H9 (cell line): ENCODE measurements at regions not wholly inside any gene's neighbourhood (a gene's known extent, or its start where the extent isn't known, plus 50 kb on each side); places are given as distances from the start of the nearest gene placed in this dataset.
"Not testable (repeated sequence)": the region's sequence is repeated elsewhere in the genome, so short reads cannot be mapped to it uniquely, and the experiment has no call there.

ENCODE experiments used
- DNase-seq: peaks from one replicate; pipeline ENCODE4 v3.0.0-alpha.2; 2017
- H2AFZ ChIP-seq: one replicate; pipeline ENCODE4 v1.6.1; 2013; ENCODE audit warnings: mild to moderate bottlenecking, low read length, control low read depth, moderate library complexity
- H2AK5ac ChIP-seq: 2 replicates; pipeline ENCODE4 v1.6.1; 2013; ENCODE audit warnings: low read length, control low read depth, mixed read lengths; ENCODE audit not compliant: insufficient read length
- H2BK120ac ChIP-seq: one replicate; pipeline ENCODE4 v1.6.1; 2013; ENCODE audit warnings: low read depth, mild to moderate bottlenecking, low read length, control low read depth, inconsistent platforms; ENCODE audit not compliant: poor library complexity, severe bottlenecking
- H2BK12ac ChIP-seq: 2 replicates; pipeline ENCODE4 v1.6.1; 2013; ENCODE audit warnings: low read length, control low read depth, mixed read lengths, low read depth; ENCODE audit not compliant: insufficient read length
- H2BK15ac ChIP-seq: 2 replicates; pipeline ENCODE4 v1.6.1; 2013; ENCODE audit warnings: low read depth, low read length, control low read depth
- H2BK20ac ChIP-seq: one replicate; pipeline ENCODE4 v1.6.1; 2013; ENCODE audit warnings: low read depth, mild to moderate bottlenecking, low read length, control low read depth, inconsistent platforms; ENCODE audit not compliant: poor library complexity, severe bottlenecking
- H2BK5ac ChIP-seq: 2 replicates; pipeline ENCODE4 v1.6.1; 2013; ENCODE audit warnings: low read length, control low read depth, mixed read lengths; ENCODE audit not compliant: insufficient read length
- H3K14ac ChIP-seq: 2 replicates; pipeline ENCODE4 v1.6.1; 2013; ENCODE audit warnings: low read length, control low read depth; ENCODE audit not compliant: insufficient read depth
- H3K18ac ChIP-seq: 2 replicates; pipeline ENCODE4 v1.6.1; 2013; ENCODE audit warnings: low read depth, mild to moderate bottlenecking, mixed read lengths, low read length, control low read depth; ENCODE audit not compliant: insufficient read length
- H3K23ac ChIP-seq: 2 replicates; pipeline ENCODE4 v1.6.1; 2013; ENCODE audit warnings: low read length, control low read depth, mixed read lengths, low read depth; ENCODE audit not compliant: insufficient read length
- H3K23me2 ChIP-seq: 2 replicates; pipeline ENCODE4 v1.6.1; 2013; ENCODE audit warnings: low read depth, mild to moderate bottlenecking, mixed read lengths, low read length, control low read depth; ENCODE audit not compliant: insufficient read length, poor library complexity, severe bottlenecking
- H3K27ac ChIP-seq: 2 replicates; pipeline ENCODE4 v1.5.1; 2013; ENCODE audit warnings: low read length, control low read depth, mixed read lengths, low read depth; ENCODE audit not compliant: insufficient read length
- H3K27me3 ChIP-seq: 2 replicates; pipeline ENCODE4 v1.6.1; 2013; ENCODE audit warnings: low read length, control low read depth, inconsistent platforms; ENCODE audit not compliant: insufficient read depth
- H3K4ac ChIP-seq: 2 replicates; pipeline ENCODE4 v1.6.1; 2013; ENCODE audit warnings: low read depth, mild to moderate bottlenecking, control low read depth, inconsistent platforms, low read length, moderate library complexity
- H3K4me1 ChIP-seq: 2 replicates; pipeline ENCODE4 v1.6.1; 2013; ENCODE audit warnings: low read length, control low read depth, inconsistent platforms; ENCODE audit not compliant: insufficient read depth
- H3K4me2 ChIP-seq: 2 replicates; pipeline ENCODE4 v1.6.1; 2013; ENCODE audit warnings: low read length, control low read depth, mixed read lengths; ENCODE audit not compliant: insufficient read length, insufficient read depth
- H3K56ac ChIP-seq: 2 replicates; pipeline ENCODE4 v1.6.1; 2013; ENCODE audit warnings: low read depth, mild to moderate bottlenecking, mixed read lengths, low read length, control low read depth; ENCODE audit not compliant: insufficient read length
- H3K79me1 ChIP-seq: 2 replicates; pipeline ENCODE4 v1.6.1; 2013; ENCODE audit warnings: low read depth, mild to moderate bottlenecking, moderate library complexity, low read length, control low read depth, inconsistent platforms; ENCODE audit not compliant: insufficient read depth, poor library complexity, severe bottlenecking
- H3K79me2 ChIP-seq: 2 replicates; pipeline ENCODE4 v1.6.1; 2013; ENCODE audit warnings: low read length, control low read depth, inconsistent platforms; ENCODE audit not compliant: insufficient read depth
- H3K9ac ChIP-seq: 2 replicates; pipeline ENCODE4 v1.6.1; 2013; ENCODE audit warnings: low read length, control low read depth, mixed read lengths; ENCODE audit not compliant: insufficient read length; ENCODE audit errors: extremely low read depth
- H3K9me3 ChIP-seq: one replicate; pipeline ENCODE4 v1.6.1; 2013; ENCODE audit warnings: low read depth, low read length, inconsistent platforms; ENCODE audit not compliant: control insufficient read depth
- H3T11ph ChIP-seq: one replicate; pipeline ENCODE4 v1.6.1; 2013; ENCODE audit warnings: mild to moderate bottlenecking, low read length, control low read depth, inconsistent platforms
- H4K20me1 ChIP-seq: one replicate; pipeline ENCODE4 v1.6.1; 2013; ENCODE audit not compliant: control insufficient read depth, insufficient read length, insufficient read depth
- H4K5ac ChIP-seq: 2 replicates; pipeline ENCODE4 v1.6.1; 2013; ENCODE audit warnings: low read depth, mild to moderate bottlenecking, mixed read lengths, low read length, control low read depth; ENCODE audit not compliant: insufficient read length
- H4K8ac ChIP-seq: replicated peaks from 2 replicates; pipeline ENCODE4 v1.6.1; 2013; ENCODE audit warnings: low read length, control low read depth, mixed read lengths, low read depth; ENCODE audit not compliant: insufficient read length
- H4K91ac ChIP-seq: 2 replicates; pipeline ENCODE4 v1.6.1; 2013; ENCODE audit warnings: low read depth, mild to moderate bottlenecking, moderate library complexity, mixed read lengths, low read length, control low read depth; ENCODE audit not compliant: insufficient read length
- H3K27ac Mint-ChIP-seq, 3 experiments: 2 replicates in 2 of 3; 3 replicates in 1 of 3; pipeline ENCODE4 v1.8.0; 2020 to 2021; ENCODE audit warnings: mixed read lengths in 3 of 3, mild to moderate bottlenecking in 1 of 3, moderate library complexity in 1 of 3
- H3K27me3 Mint-ChIP-seq: 2 replicates; pipeline ENCODE4 v1.8.0; 2021; ENCODE audit warnings: low read depth, mild to moderate bottlenecking, moderate library complexity, mixed read lengths
- H3K36me3 Mint-ChIP-seq, 3 experiments: 2 replicates in 2 of 3; 3 replicates in 1 of 3; pipeline ENCODE4 v1.8.0; 2020 to 2021; ENCODE audit warnings: low read depth in 3 of 3, mixed read lengths in 3 of 3; ENCODE audit not compliant: insufficient read depth in 1 of 3
- H3K4me1 Mint-ChIP-seq, 2 experiments: 2 replicates each; pipeline ENCODE4 v1.8.0; 2020; ENCODE audit warnings: mixed read lengths in 2 of 2
- H3K4me3 Mint-ChIP-seq, 2 experiments: 2 replicates in 1 of 2; 3 replicates in 1 of 2; pipeline ENCODE4 v1.8.0; 2020 to 2021; ENCODE audit warnings: mild to moderate bottlenecking in 2 of 2, mixed read lengths in 2 of 2, moderate library complexity in 1 of 2
- H3K9me3 Mint-ChIP-seq, 2 experiments: 2 replicates in 1 of 2; 3 replicates in 1 of 2; pipeline ENCODE4 v1.8.0; 2020; ENCODE audit warnings: mild to moderate bottlenecking in 2 of 2, mixed read lengths in 2 of 2, moderate library complexity in 1 of 2
- WGBS: extraction: QIAGEN DNeasy Blood & Tissue Kit; methylation state at CpG from one replicate; pipeline ENCODE4 v1.1.7; 2013; ENCODE audit warnings: missing lambda C conversion rate, low lambda C conversion rate, mixed read lengths; ENCODE audit not compliant: insufficient read length; ENCODE audit errors: extremely low coverage; 5-methylcytosine and 5-hydroxymethylcytosine counted together
- TF ChIP-seq, protein P1 (sequence below): fragments of 200-600 bp; sonication (generic); conservative IDR thresholded peaks from 3 replicates; pipeline ENCODE4 v1.8.0; 2021; ENCODE audit warnings: antibody characterized with exemption, mild to moderate bottlenecking

GRCh38 chr10:22086730-22087401, 83.3 kb upstream of the DNAJC1 start:
- Histone ChIP-seq H3K14ac (no peak overlapping the region), H2AK5ac (no peak overlapping the region), H3K4me1 (no peaks in the 10 kb centered on the region), H2BK20ac (no peak overlapping the region), H3K27me3 (no peaks in the 10 kb centered on the region), H4K8ac (no peak overlapping the region), H2AFZ (no peak overlapping the region), H3K4ac (no peak overlapping the region), H3T11ph (no peak overlapping the region), H2BK12ac (no peak overlapping the region), H2BK5ac (no peak overlapping the region), H3K79me2 (no peaks in the 10 kb centered on the region), H2BK120ac (no peak overlapping the region), H3K27ac (no peak overlapping the region), H3K56ac (no peak overlapping the region), H3K18ac (no peak overlapping the region), H3K23ac (no peak overlapping the region), H3K9me3 (no peaks in the 10 kb centered on the region), H2BK15ac (no peak overlapping the region), H3K9ac (no peak overlapping the region), H4K91ac (no peak overlapping the region), H4K5ac (no peak overlapping the region), H3K23me2 (no peaks in the 10 kb centered on the region), H3K4me2 (no peak overlapping the region), H4K20me1 (no peaks in the 10 kb centered on the region), H3K79me1 (no peaks in the 10 kb centered on the region)
- Mint-ChIP-seq H3K9me3 (peaks cover 3% of the 10 kb centered on the region in 2 experiments; a peak in 2 of 5 replicates), H3K4me3 (no peak overlapping the region), H3K36me3 (no peaks in the 10 kb centered on the region; a peak in 1 of 7 replicates), H3K4me1 (peaks cover 11 to 14% of the 10 kb centered on the region in 2 experiments), H3K27me3 (peaks cover 1% of the 10 kb centered on the region; the same call in 1 of the 2 replicates), H3K27ac (0 out of 7 replicates have a peak overlapping the region, but pooled peaks of 1 of the 3 experiments have one; percentile 56)
- DNase-seq: peak; percentile 54
- TF ChIP-seq, protein P1, sequence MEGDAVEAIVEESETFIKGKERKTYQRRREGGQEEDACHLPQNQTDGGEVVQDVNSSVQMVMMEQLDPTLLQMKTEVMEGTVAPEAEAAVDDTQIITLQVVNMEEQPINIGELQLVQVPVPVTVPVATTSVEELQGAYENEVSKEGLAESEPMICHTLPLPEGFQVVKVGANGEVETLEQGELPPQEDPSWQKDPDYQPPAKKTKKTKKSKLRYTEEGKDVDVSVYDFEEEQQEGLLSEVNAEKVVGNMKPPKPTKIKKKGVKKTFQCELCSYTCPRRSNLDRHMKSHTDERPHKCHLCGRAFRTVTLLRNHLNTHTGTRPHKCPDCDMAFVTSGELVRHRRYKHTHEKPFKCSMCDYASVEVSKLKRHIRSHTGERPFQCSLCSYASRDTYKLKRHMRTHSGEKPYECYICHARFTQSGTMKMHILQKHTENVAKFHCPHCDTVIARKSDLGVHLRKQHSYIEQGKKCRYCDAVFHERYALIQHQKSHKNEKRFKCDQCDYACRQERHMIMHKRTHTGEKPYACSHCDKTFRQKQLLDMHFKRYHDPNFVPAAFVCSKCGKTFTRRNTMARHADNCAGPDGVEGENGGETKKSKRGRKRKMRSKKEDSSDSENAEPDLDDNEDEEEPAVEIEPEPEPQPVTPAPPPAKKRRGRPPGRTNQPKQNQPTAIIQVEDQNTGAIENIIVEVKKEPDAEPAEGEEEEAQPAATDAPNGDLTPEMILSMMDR: no peak
- WGBS: no CpG with 5 or more reads among the region's 5 CpGs

DNA sequence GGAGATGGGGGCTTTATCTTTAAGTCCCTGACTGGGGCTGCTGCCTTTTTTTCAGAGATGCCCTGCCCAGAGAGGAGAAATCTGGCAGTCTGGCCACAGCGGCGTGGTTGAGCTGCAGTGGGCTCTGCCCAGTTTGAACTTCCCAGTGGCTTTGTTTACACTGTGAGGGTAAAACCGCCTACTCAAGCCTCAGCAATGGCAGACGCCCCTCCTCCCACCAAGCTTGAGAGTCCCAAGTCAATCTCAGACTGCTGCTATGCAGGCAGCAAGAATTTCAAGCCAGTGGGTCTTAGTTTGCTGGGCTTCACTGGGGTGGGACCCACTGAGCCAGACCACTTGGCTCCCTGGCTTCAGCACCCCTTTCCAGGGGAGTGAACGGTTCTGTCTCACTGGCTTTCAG, 76.4 kb upstream of the DNAJC1 start:
- not testable (repeated sequence) for H3K23ac ChIP-seq, H3K9me3 ChIP-seq, H2AK5ac ChIP-seq, H3K27ac Mint-ChIP-seq, H3K9me3 Mint-ChIP-seq, H2BK15ac ChIP-seq, H3K4me2 ChIP-seq, H2BK20ac ChIP-seq, H3K79me2 ChIP-seq, H3K14ac ChIP-seq, H2BK5ac ChIP-seq, H3T11ph ChIP-seq, H3K27me3 ChIP-seq, H2BK12ac ChIP-seq, H2BK120ac ChIP-seq, H3K79me1 ChIP-seq, H3K27me3 Mint-ChIP-seq, H3K27ac ChIP-seq, H3K4me1 Mint-ChIP-seq, H3K4me1 ChIP-seq, H2AFZ ChIP-seq, H3K9ac ChIP-seq, H3K56ac ChIP-seq, H3K36me3 Mint-ChIP-seq, H3K23me2 ChIP-seq, H4K91ac ChIP-seq, H3K4me3 Mint-ChIP-seq, H4K20me1 ChIP-seq, H4K8ac ChIP-seq, H3K4ac ChIP-seq, H3K18ac ChIP-seq, H4K5ac ChIP-seq
- DNase-seq: peak; percentile 38
- no CpG with 5 or more reads among the region's 5 CpGs for whole genome bisulfite sequencing
